ENCODE measurements at regions not wholly inside any gene's neighbourhood (a gene's known extent, or its start where the extent isn't known, plus 50 kb on each side); places are given as distances from the start of the nearest gene placed in this dataset.

GRCh38 chr12:25771476-25771875, 187.0 kb upstream of the RASSF8 start:
- TF ChIP-seq ZNF274 (IDR thresholded peaks at IDR 0.05; ENCODE audit: low read depth, low read length) (no peak), YY1 (IDR thresholded peaks at IDR 0.05; ENCODE audit: insufficient read depth, insufficient read length) (no peak)
